NCI-H2196 treated with DMSO at 0.1 percent for 48 hours (cell line): ENCODE measurements at regions not wholly inside any gene's neighbourhood (a gene's known extent, or its start where the extent isn't known, plus 50 kb on each side); places are given as distances from the start of the nearest gene placed in this dataset.
A peak's percentile ranks its signal among the peaks of the same experiment; 100 is the strongest.
"Not testable (repeated sequence)": the region's sequence is repeated elsewhere in the genome, so short reads cannot be mapped to it uniquely, and the experiment has no call there.

Experiments
- DNase-seq: peaks from one replicate; lab custom pipeline; 2025; ENCODE audit not compliant: unreplicated experiment; lab: John Stamatoyannopoulos, UW

GRCh38 chr5:123708074-123708806 is 196.3 kb downstream of the CSNK1G3 start:
- no peak for DNase-seq

DNA sequence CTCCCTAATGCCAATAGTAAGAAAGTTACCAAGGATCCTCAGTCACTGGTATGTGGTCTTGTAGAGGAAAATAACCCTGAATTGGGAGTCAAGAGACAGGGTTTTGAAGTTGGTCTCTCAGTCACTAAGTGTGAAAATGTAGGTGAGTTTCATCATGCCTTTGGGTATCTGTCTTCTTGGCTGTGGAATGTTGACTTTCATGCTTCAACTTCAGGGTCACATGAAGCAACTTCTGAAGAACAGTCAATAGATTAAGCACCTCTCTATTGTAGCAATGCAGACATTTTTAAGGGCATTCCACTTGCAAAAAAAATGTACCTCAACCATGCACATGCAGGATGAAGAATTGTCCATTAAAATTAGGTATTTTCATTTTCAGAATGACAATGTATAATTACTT is 194.6 kb downstream of the CSNK1G3 start:
- DNase-seq = no peak

GRCh38 chr5:123705741-123706140 is 193.8 kb downstream of the CSNK1G3 start:
- no peak for DNase-seq

DNA sequence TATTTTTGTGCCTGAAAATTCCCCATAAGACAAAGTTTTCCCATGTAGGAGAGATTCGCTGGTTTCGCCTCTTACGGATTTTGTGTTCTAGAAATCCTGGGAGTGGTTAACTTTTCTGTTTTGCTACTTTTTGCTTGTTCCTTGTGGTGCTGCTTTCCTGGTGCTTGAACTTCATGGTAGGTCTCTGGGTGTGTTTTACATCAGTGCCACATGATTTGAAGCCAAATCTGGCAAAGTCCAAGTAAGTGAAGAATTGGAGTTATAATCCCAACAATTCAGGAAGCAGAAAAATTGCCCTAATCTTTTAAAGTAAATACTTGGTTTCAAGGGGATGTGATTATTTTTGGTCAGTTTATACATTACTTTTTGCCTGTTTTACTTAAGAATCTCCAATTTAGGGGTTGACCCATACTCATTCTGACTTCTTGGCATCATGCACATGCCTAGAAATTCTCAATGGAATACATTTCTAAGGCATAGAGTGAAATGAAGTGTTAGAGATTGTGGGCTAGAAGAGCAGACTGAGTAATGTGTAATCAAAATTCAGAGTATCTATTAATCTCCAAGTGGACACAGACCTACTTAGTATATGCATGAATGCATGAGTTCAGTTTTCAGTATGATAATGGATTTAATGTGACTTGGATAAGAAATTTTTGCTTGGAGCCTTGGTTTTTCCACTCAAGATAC is 189.7 kb downstream of the CSNK1G3 start:
- DNase-seq = no peak

DNA sequence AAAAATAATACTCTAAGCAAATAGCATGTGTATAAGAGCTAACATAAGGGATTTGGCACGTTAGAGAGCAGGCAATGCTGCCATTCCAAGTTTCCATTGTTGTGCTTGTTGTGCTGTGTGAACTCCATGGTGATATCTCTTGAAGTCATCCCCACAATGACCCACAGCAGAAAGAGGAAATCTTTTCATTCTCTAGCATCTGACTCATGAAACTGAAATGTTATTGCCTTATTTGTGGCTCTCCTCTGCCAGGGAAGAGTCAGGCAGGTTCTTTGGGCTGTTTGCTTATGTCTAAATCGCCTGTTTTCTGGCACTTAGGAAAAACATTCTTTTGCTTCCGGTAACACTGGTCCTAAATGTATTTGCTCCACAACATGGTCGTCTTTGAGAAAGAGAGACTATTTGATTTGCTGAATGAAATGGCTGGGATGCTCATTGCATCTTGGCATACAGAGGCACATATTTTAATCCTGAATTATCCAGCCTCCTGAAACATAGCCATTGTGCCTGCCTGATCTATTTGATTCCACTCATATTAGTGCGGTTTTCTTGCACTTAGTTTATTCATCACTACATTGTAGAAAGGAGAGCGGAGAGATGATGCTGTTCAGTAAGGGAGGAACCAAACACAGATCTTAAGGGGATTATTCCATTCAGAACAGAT is 188.8 kb downstream of the CSNK1G3 start:
- DNase-seq = peak; percentile 42

DNA sequence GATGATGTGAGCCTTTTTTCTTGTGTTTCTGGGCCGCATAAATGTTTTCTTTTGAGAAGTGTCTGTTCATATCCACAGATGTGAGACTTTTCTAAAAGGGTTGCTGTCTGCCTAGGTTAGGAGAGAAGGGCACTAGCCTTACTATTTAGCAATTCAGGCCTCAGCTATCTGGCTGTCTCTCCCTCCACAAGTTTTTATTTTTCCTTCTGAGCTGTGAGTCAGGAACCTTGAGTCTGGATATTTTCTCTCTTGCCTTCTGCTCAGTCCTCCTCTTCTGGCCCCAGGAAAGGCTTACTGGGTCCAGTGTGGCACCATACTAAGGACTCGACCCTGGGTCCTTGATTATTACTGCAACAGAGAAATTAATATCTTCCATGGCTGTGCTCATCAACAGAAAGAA is 187.6 kb downstream of the CSNK1G3 start:
- DNase-seq = no peak

- DNase-seq = not testable (repeated sequence)
Observed at GRCh38 chr5:123698937-123699336, 187.0 kb downstream of the CSNK1G3 start.

DNA sequence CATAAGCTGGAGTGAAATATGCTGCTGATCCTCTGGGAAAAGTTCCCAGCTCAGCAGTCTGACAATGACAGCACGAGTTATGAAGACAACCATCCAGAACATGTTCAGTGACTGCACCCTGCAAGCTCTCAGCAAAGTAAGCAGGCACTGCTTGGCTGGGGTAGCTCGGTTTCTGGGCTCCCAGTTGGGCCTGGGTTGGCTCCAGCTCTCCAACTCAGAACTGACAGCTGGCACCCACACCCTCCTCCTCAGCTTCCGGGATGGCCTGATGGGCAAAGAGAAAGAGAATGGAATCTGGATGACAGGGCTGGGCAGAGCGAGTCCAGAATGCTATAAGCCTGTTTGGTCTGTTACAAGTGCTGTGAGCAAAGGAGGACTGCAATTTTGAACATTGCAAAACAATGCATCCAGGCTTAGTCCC is 185.0 kb downstream of the CSNK1G3 start:
- DNase-seq = no peak

GRCh38 chr5:123690821-123691220 is 178.8 kb downstream of the CSNK1G3 start:
- DNase-seq = no peak

DNA sequence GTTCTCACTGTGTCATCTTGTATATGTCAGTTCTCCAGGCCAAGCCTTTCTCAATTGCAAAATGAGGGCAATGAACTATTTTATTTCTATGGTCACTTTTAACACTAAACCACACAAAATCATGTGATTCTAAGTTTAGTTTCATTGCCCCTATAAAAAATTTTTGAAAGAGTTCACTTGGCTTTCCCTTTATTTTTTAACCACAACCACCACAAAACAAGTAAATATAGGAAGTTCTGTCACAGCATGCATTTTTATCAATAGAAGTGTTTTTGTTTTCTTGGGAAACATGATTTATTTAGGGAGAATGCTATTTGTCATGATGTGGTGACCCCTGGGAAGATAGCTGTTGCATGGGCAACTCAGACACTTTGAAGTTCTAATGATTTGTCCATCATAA is 169.1 kb downstream of the CSNK1G3 start:
- DNase-seq = no peak

- DNase-seq = no peak
Observed at GRCh38 chr5:123673107-123673506, 161.1 kb downstream of the CSNK1G3 start.

DNA sequence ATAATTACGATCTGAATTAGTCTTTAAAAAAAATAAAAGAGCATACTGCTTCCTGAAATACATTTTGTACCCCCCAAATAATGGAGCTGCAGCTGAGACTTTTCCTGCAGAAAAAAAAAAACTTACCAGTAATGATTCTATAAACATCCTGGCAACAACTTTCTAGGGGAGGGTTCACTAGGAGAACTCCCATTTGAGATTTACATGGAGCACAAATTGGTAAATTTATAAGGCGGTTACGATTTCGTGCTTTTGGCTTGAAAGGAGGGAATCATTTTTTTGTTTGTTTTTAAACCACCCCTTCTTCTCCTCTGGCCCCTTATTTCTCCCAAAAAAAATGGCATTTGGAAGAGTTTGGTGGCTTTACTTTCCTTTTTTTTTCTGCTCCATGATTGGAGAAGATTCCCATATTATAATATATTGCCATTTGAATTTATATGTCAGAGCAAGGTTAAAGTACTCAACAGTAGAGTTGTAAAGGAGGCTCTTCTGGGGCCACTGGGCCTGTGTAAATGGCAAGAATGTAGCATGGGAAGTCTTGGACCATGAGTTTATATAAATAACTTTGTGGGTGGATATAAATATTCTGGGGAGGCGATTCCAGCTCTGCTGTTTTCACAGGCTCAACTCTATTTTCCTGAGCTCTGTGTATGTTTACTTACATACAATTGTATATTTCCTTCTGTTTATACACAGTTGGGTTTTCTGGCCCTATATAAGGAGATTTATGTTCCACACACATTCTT is 159.9 kb downstream of the CSNK1G3 start:
- no peak for DNase-seq

DNA sequence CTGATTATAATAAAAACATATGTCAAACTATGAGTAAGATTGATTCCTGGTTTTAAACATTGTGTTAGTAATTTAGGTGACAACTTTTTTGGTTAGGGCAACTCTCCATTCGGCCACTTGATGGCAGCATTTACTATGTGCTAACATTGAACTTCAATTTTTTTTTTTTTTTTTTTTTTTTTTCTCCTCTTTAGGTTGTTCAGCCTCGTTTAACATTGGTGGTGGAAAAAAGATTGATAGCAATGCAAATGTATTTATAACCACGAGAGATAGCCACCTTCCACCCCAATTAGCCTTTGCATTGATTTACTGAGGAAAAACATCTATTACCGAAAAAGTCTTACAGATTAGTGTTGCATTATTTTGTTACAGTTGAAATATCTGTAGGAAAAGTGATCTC is 159.1 kb downstream of the CSNK1G3 start:
- peak; percentile 15 for DNase-seq
